ENCODE measurements at regions not wholly inside any gene's neighbourhood (a gene's known extent, or its start where the extent isn't known, plus 50 kb on each side); places are given as distances from the start of the nearest gene placed in this dataset.
A peak's percentile ranks its signal among the peaks of the same experiment; 100 is the strongest.

GRCh38 chr9:113661074-113661473, 197.5 kb downstream of the RGS3 start:
- no peak overlapping the region for H3K4me2 ChIP-seq (ENCODE audit: insufficient read depth in 1 of 2, low read depth in 2 of 2, low read length in 2 of 2)
- no peak overlapping the region for H3K14ac ChIP-seq (ENCODE audit: insufficient read length)
- H4K5ac ChIP-seq (ENCODE audit: insufficient read length, low read depth, low read length) = no peak overlapping the region
- no peak overlapping the region for H2BK120ac ChIP-seq (replicated peaks; ENCODE audit: low read depth, low read length)
- no peak overlapping the region for H2AK5ac ChIP-seq (ENCODE audit: low read depth, low read length)
- no peaks in the 10 kb centered on the region for H3K79me1 ChIP-seq (ENCODE audit: low read depth, low read length)
- H2BK20ac ChIP-seq (ENCODE audit: low read length) = no peak overlapping the region
- H3K9me3 ChIP-seq (ENCODE audit: insufficient read depth in 2 of 2, low read depth in 1 of 2, low read length in 1 of 2) = no peaks in the 10 kb centered on the region
- no peak overlapping the region for H3K4ac ChIP-seq (replicated peaks; ENCODE audit: insufficient read length, low read depth, low read length)
- DNase-seq (ENCODE audit: low read depth in 1 of 2, low spot score in 2 of 2) (no peak), FAIRE-seq (no peak)
- H2BK15ac ChIP-seq (ENCODE audit: low read length) = peak overlapping the region; percentile 54; the same call in 1 of the 2 replicates
- H3K79me2 ChIP-seq (ENCODE audit: control insufficient read depth in 1 of 2, insufficient read depth in 2 of 2, low read length in 2 of 2) = no peaks in the 10 kb centered on the region
- POLR2A ChIA-PET (ENCODE audit: partially characterized antibody) = interaction anchor here (0.6 kb wide), 1 partner anchor 25 kb away, joined by 3 read pairs; no protein-coding TSS in a partner anchor
- no peaks in the 10 kb centered on the region for H3K23me2 ChIP-seq (ENCODE audit: low read depth, low read length)
- CTCF ChIA-PET (ENCODE audit: partially characterized antibody) = interaction anchor here (0.6 to 18.7 kb wide), 9 partner anchors 9 to 387 kb away, joined by 3 to 1065 read pairs (median 5); partner anchors contain the start of gene CDC26
- H3K4me3 ChIP-seq (ENCODE audit: extremely low read depth in 1 of 4, insufficient read depth in 2 of 4, low read depth in 3 of 4, low read length in 4 of 4) = no peak overlapping the region
- H2AFZ ChIP-seq (ENCODE audit: low read length) = no peak overlapping the region
- no peak overlapping the region for H3K56ac ChIP-seq (replicated peaks; ENCODE audit: insufficient read length, low read depth, low read length)
- H4K20me1 ChIP-seq (replicated peaks in 1 of 2; ENCODE audit: control insufficient read depth in 1 of 2, insufficient read depth in 2 of 2, low read length in 2 of 2) = peaks cover 0 to 4% of the 10 kb centered on the region in 2 experiments
- TF ChIP-seq TBP (IDR thresholded peaks at IDR 0.05; ENCODE audit: low read depth, low read length) = no peak
- TF ChIP-seq KDM1A (IDR thresholded peaks at IDR 0.05; ENCODE audit: borderline replicate concordance, low read length) = 0 out of 2 replicates have a peak, but pooled peaks have one; percentile 16
- 90% methylated on average over 7 of the region's 7 CpGs; no CpG with 5 or more reads in 1 of the 2 experiments for WGBS, 2 experiments (ENCODE audit: extremely low coverage in 1 of 2, insufficient coverage in 1 of 2, insufficient read length in 1 of 2, insufficient replicate concordance in 2 of 2, low coverage in 1 of 2, low lambda C conversion rate in 2 of 2, missing lambda C conversion rate in 1 of 2)
- 0 out of 7 replicates have a peak, but pooled peaks cover 0 to 2% (median 0%) of the 10 kb centered on the region in 4 experiments for H3K27me3 ChIP-seq (replicated peaks in 1 of 4; ENCODE audit: control insufficient read depth in 3 of 4, extremely low read depth in 1 of 4, insufficient read depth in 3 of 4, low read length in 3 of 4)
- no peak overlapping the region for H3K18ac ChIP-seq (ENCODE audit: extremely low read depth, low read length)
- H3K27ac ChIP-seq (ENCODE audit: low read depth, low read length) = no peak overlapping the region
- no peak overlapping the region for H4K91ac ChIP-seq (replicated peaks; ENCODE audit: insufficient read length, low read length)
- no peak overlapping the region for H4K8ac ChIP-seq (ENCODE audit: extremely low read depth, insufficient read depth, low read length)
- no peak overlapping the region for H2BK5ac ChIP-seq (ENCODE audit: low read depth, low read length)
- H3K23ac ChIP-seq (ENCODE audit: insufficient read length) = no peak overlapping the region
- H2BK12ac ChIP-seq (ENCODE audit: low read depth, low read length) = no peak overlapping the region
- H3K36me3 ChIP-seq (ENCODE audit: control insufficient read depth in 2 of 4, insufficient read depth in 4 of 4, low read length in 3 of 4) = no peaks in the 10 kb centered on the region
- H3K9ac ChIP-seq (replicated peaks in 1 of 4; ENCODE audit: extremely low read depth in 1 of 4, low read depth in 3 of 4, low read length in 3 of 4) = no peak overlapping the region
- peaks cover 0 to 6% (median 3%) of the 10 kb centered on the region in 4 experiments; a peak in 4 of 7 replicates for H3K4me1 ChIP-seq (replicated peaks in 1 of 4; ENCODE audit: control insufficient read depth in 3 of 4, insufficient read depth in 4 of 4, low read length in 3 of 4)
